ENCODE measurements at regions not wholly inside any gene's neighbourhood (a gene's known extent, or its start where the extent isn't known, plus 50 kb on each side); places are given as distances from the start of the nearest gene placed in this dataset.

- no peak for TF ChIP-seq MAX (IDR thresholded peaks at IDR 0.05)
- TF ChIP-seq TCF7L2 (IDR thresholded peaks at IDR 0.05; ENCODE audit: borderline replicate concordance, extremely low read depth, insufficient read depth, insufficient read length): no peak
- no peak for TF ChIP-seq CTCF (IDR thresholded peaks at IDR 0.05 in 2 of 3, conservative IDR thresholded peaks at IDR 0.05 in 1 of 3; ENCODE audit: borderline replicate concordance in 1 of 3, insufficient read depth in 1 of 3, low read depth in 2 of 3, low read length in 2 of 3)
- no peak for TF ChIP-seq SIN3A (IDR thresholded peaks at IDR 0.05; ENCODE audit: low read depth)
These were observed 565.9 kb upstream of the TECRL start for GRCh38 chr4:64975177-64975576.

Measured in HCT116 (cell line).